ENCODE measurements at regions not wholly inside any gene's neighbourhood (a gene's known extent, or its start where the extent isn't known, plus 50 kb on each side); places are given as distances from the start of the nearest gene placed in this dataset.
A peak's percentile ranks its signal among the peaks of the same experiment; 100 is the strongest.
"Not testable (repeated sequence)": the region's sequence is repeated elsewhere in the genome, so short reads cannot be mapped to it uniquely, and the experiment has no call there.

DNA sequence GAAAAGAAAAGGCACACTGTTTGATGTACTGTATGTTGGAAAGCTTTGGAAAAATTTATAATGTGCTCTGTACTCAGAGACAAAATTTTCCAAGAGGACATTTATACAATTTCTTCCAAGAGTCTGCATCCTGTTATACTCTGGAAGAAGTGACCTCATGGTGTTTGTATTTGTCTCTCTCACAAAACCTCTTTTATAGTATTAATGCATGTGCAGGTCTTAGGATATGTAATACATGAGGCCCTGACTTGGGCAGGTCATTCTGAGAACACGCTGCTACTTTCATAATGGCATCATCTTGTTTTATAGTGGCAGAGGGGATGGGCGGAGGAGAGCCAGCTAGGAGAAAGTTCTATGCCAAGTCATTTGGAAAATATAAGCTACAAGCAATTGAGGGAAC, 72.0 kb upstream of the P3H2 start:
- DNase-seq (ENCODE audit: low read depth in 2 of 2): no peak

DNA sequence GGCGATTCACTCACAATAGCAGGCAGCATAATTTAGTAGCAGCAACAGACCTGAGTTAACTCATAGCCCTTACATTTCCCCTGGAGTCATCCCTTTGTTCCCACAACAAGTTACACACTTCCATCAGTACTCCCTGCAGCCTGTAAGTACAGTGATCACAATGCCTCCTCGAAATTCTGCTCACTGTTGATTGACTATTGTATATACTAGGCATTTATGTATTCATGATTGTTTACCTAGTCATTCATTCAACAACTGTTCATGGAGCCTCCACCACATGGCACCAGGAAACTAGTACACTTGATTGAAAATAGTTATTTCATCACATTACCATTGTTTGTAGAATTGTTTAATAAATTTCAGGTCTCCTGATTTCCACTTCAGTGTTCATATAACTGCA, 71.4 kb upstream of the P3H2 start:
- no peak for DNase-seq (ENCODE audit: low read depth in 2 of 2)

DNA sequence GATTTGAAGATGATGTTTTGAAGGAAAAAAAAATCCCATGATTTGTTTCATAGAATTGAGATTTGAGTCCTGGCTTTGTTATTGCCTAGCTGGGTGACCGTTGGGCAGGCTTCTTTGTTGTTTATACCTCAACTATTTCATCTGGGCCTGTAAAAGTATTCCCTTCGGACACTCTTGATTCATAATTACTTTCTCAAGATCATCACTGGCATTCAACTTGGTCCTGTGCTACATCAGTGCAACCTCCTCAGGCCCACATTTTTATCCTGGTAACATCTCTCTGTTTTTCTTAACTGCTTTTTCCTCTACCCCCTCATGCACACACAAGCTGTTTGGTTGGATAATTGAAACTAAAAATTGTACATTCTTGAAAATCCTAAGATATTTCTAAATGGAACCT, 67.5 kb upstream of the P3H2 start:
- DNase-seq (ENCODE audit: low read depth in 2 of 2): no peak

- DNase-seq (ENCODE audit: low read depth in 2 of 2): peak; percentile 66 to 67
Observed at GRCh38 chr3:190183121-190183520, 62.4 kb upstream of the P3H2 start.

DNA sequence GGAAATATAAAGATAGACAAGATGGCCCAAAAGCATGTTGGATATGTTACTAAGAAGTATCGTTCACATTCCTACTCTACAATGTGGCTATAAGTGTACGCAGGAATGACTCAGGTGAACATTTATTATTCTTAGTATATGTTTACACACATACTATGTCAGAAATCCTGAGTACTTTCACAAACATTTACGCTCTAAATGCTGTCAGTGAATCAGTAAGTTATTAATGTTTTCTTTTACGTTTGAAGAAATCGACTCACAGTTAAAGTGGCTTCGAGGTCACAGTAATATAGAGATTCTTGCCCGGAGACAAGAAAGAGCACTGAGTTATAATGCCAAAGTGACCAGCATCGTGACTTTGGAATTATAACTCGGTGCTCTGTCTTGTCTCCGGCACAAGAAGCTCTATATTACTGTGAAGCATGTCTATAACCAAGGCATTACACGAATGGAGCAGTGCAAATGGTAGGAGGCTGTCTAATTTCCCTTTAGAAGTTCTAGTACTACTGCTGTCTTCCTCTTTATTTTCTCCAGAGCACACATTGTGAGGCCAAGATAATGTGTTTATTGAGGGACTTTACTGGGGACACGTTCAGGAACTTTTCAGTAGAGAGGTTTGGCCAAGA, 61.8 kb upstream of the P3H2 start:
- no peak for DNase-seq (ENCODE audit: low read depth in 2 of 2)

GRCh38 chr3:190180268-190180667, 59.6 kb upstream of the P3H2 start:
- no peak for DNase-seq (ENCODE audit: low read depth in 2 of 2)

GRCh38 chr3:190178779-190179178, 58.1 kb upstream of the P3H2 start:
- DNase-seq (ENCODE audit: low read depth in 2 of 2): no peak

GRCh38 chr3:190176933-190177525, 56.3 kb upstream of the P3H2 start:
- not testable (repeated sequence) for DNase-seq (ENCODE audit: low read depth in 2 of 2)

- DNase-seq (ENCODE audit: low read depth in 2 of 2): not testable (repeated sequence)
Observed at GRCh38 chr3:190176106-190176505, 55.4 kb upstream of the P3H2 start.

- no peak for DNase-seq (ENCODE audit: low read depth in 2 of 2)
Observed at GRCh38 chr3:190175490-190175889, 54.8 kb upstream of the P3H2 start.

- no peak for DNase-seq (ENCODE audit: low read depth in 2 of 2)
Observed at GRCh38 chr3:190174471-190174870, 53.8 kb upstream of the P3H2 start.

GRCh38 chr3:190173426-190173825, 52.7 kb upstream of the P3H2 start:
- no peak for DNase-seq (ENCODE audit: low read depth in 2 of 2)

GRCh38 chr3:190172751-190173150, 52.1 kb upstream of the P3H2 start:
- DNase-seq (ENCODE audit: low read depth in 2 of 2): no peak
